ENCODE measurements at regions not wholly inside any gene's neighbourhood (a gene's known extent, or its start where the extent isn't known, plus 50 kb on each side); places are given as distances from the start of the nearest gene placed in this dataset.

DNA sequence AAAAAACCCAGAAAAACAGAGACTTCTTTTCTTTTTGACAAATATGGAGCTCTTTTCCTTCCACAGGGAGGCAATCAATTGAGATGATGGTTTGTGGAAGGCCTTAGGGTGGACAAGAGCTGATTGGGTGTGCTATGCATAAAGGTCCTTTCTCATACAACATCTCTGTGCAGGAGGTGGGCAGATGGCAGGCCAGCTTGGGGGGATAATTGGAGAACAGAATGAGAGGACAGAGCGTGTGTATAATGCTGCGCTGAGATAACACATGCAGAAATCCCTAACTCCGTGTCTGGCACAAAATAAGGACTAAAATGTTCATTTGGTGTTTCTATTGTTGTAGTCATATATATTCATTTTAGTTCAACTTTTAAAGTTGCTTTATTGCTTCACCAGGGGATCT lies 159.0 kb upstream of the MEF2C start:
- Histone ChIP-seq H3K9me3 (no peaks in the 10 kb centered on the region), H3K36me3 (no peaks in the 10 kb centered on the region), H3K27ac (no peak overlapping the region), H3K27me3 (no peaks in the 10 kb centered on the region), H3K4me1 (no peaks in the 10 kb centered on the region), H3K4me3 (no peak overlapping the region)
- 87 to 92% methylated on average over 3 of the region's 3 CpGs for WGBS, 2 donors
- intact Hi-C loops (cut with DNase I) = no loop called here
- no peak for DNase-seq
- TF ChIP-seq POLR2A (IDR thresholded peaks at IDR 0.05) = no peak
- no peak for TF ChIP-seq CTCF (IDR thresholded peaks at IDR 0.05)

GRCh38 chr5:89041249-89041779 lies 158.3 kb upstream of the MEF2C start:
- WGBS, 2 donors = 46 to 54% methylated on average over 3 of the region's 3 CpGs
- intact Hi-C loops (cut with DNase I) = no loop called here
- H3K27ac ChIP-seq = no peak overlapping the region
- no peaks in the 10 kb centered on the region for H3K9me3 ChIP-seq
- no peaks in the 10 kb centered on the region for H3K4me1 ChIP-seq
- TF ChIP-seq CTCF (IDR thresholded peaks at IDR 0.05) (no peak), POLR2A (IDR thresholded peaks at IDR 0.05) (no peak)
- no peaks in the 10 kb centered on the region for H3K27me3 ChIP-seq
- H3K4me3 ChIP-seq = no peak overlapping the region
- no peaks in the 10 kb centered on the region for H3K36me3 ChIP-seq
- DNase-seq = no peak

GRCh38 chr5:89036704-89037489 lies 153.9 kb upstream of the MEF2C start:
- no peak for TF ChIP-seq CTCF (IDR thresholded peaks at IDR 0.05)
- TF ChIP-seq POLR2A (IDR thresholded peaks at IDR 0.05) = no peak
- H3K27ac ChIP-seq = no peak overlapping the region
- no peak for DNase-seq
- no peak overlapping the region for H3K4me3 ChIP-seq
- H3K36me3 ChIP-seq = no peaks in the 10 kb centered on the region
- intact Hi-C loops (cut with DNase I) = no loop called here
- H3K4me1 ChIP-seq = no peaks in the 10 kb centered on the region
- 50 to 57% methylated on average over 7 to 8 of the region's 8 CpGs for WGBS, 2 donors
- H3K9me3 ChIP-seq = no peaks in the 10 kb centered on the region
- no peaks in the 10 kb centered on the region for H3K27me3 ChIP-seq

DNA sequence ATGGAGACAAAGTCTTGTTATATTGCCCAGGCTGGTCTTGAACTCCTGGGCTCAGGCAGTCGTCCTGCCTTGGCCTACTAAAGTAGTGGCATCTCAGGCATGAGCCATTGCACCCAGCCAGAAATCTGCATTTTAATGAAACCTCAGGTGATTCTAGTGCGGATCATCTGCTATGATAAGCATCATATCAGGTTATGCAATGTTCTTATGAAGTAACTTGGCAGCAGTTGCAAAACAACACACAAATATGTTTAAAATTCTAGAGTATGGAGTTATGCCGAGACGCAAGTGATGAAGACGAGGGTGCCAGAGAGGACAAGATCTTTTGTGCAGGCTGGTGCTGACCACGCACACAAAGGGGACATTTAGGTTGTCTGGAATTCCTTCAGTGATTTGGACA lies 153.2 kb upstream of the MEF2C start:
- 65 to 83% methylated on average over 6 of the region's 6 CpGs for WGBS, 2 donors

More for the DNA sequence above, 153.2 kb upstream of the MEF2C start:
- no peak for TF ChIP-seq CTCF (IDR thresholded peaks at IDR 0.05)
- TF ChIP-seq POLR2A (IDR thresholded peaks at IDR 0.05) = no peak
- intact Hi-C loops (cut with DNase I) = no loop called here
- Histone ChIP-seq H3K4me1 (no peaks in the 10 kb centered on the region), H3K36me3 (no peaks in the 10 kb centered on the region), H3K4me3 (no peak overlapping the region), H3K9me3 (no peaks in the 10 kb centered on the region), H3K27ac (no peak overlapping the region), H3K27me3 (no peaks in the 10 kb centered on the region)
- DNase-seq = no peak
